ENCODE measurements at regions not wholly inside any gene's neighbourhood (a gene's known extent, or its start where the extent isn't known, plus 50 kb on each side); places are given as distances from the start of the nearest gene placed in this dataset.
A peak's percentile ranks its signal among the peaks of the same experiment; 100 is the strongest.

DNA sequence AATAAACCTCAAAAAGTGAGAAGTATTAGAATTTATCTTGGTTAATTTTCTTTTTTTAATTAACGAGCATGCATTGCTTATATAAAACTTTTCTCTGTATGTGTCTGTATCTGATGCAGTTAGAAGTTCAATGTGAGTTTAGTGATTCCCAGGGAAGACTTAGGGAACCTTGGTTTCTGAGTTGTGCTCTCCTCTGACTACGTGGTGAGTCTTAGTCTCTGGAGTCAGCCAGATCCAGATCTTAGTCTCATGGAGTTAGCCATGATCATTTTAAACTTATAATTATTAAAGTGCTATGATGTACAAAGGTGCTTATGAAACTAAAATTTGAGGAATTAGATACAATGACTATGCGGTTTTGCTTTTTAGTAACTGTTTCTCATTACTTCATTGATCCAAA is 285.3 kb upstream of the DMRT1 start:
- no peak overlapping the region for H3K4me3 ChIP-seq (ENCODE audit: low read depth, low read length)
- in situ Hi-C loops (cut with HindIII; ENCODE audit: low sequenced_read_pairs): no loop called here
- TF ChIP-seq, protein P1, sequence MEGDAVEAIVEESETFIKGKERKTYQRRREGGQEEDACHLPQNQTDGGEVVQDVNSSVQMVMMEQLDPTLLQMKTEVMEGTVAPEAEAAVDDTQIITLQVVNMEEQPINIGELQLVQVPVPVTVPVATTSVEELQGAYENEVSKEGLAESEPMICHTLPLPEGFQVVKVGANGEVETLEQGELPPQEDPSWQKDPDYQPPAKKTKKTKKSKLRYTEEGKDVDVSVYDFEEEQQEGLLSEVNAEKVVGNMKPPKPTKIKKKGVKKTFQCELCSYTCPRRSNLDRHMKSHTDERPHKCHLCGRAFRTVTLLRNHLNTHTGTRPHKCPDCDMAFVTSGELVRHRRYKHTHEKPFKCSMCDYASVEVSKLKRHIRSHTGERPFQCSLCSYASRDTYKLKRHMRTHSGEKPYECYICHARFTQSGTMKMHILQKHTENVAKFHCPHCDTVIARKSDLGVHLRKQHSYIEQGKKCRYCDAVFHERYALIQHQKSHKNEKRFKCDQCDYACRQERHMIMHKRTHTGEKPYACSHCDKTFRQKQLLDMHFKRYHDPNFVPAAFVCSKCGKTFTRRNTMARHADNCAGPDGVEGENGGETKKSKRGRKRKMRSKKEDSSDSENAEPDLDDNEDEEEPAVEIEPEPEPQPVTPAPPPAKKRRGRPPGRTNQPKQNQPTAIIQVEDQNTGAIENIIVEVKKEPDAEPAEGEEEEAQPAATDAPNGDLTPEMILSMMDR (IDR thresholded peaks at IDR 0.05; ENCODE audit: low read depth, low read length): no peak
- DNase-seq (ENCODE audit: low read depth, low spot score): no peak

DNA sequence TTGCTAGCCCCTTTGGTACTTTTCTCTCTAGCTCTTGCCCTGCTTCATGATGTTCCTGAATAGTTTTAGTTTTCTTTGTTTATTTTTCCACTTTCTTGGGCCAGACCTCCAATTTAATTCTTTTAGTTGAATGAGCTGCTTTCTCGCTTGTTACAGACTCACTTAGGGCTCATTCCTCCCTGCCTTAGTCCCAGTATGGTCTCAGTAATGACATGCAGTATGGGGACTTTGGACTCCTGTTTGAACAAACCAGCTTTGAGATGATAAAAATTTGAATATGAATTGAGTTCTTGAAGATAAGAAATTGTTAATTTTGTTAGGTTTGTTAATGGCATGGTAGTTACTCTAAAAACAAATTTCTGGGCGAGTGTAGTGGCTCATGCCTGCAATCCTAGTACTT is 284.8 kb upstream of the DMRT1 start:
- H3K4me3 ChIP-seq (ENCODE audit: low read depth, low read length): no peak overlapping the region
- DNase-seq (ENCODE audit: low read depth, low spot score): no peak
- in situ Hi-C loops (cut with HindIII; ENCODE audit: low sequenced_read_pairs): no loop called here
- TF ChIP-seq, protein P1 (IDR thresholded peaks at IDR 0.05; ENCODE audit: low read depth, low read length): no peak

DNA sequence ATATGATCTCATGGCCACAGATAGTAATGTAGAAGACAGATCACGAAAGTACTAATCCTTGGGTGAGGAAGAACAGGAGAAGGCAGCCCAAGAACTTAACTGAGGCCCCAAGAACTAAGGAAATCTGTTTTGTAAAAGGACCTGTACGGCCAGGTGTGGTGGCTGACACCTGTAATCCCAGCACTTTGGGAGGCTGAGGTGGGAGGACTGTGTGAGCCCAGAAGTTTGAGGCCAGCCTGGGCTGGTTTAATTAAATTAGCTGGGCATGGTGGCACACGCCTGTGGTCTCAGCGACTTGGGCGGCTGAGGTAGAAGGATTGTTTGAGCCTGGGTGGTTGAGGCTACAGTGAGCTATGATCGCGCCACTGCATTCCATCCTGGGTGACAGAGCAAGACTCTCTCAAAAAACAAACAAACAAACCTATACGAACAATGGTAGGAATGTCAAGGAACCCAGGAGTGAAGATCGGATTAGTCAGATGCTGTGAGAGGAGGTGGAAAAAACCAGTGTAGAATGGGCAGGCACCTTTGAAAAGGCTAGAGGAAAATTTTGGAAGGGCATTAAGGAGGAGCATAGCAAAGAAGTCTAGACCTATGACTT is 283.8 kb upstream of the DMRT1 start:
- in situ Hi-C loops (cut with HindIII; ENCODE audit: low sequenced_read_pairs): no loop called here
- no peak overlapping the region for H3K4me3 ChIP-seq (ENCODE audit: low read depth, low read length)
- peak; percentile 32 for DNase-seq (ENCODE audit: low read depth, low spot score)
- TF ChIP-seq, protein P1 (IDR thresholded peaks at IDR 0.05; ENCODE audit: low read depth, low read length): no peak

DNA sequence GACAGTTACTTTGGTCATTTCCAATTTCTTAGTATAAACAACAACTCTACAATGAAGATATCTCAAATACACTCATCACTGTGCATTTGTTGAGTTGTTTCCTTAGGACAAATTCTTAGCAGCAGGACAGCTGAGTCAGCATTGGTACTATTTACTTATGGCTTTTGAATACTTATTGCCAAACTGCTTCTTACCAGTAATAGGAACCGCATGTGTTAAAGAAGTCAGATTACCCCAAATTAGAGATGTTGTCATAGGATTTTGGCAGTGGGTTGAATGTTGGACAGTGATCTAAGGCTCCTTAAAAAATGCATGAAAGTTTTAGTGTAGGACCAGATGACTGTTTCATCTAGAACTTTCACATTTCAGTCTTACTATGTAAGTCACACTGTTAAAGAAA is 280.1 kb upstream of the DMRT1 start:
- no peak overlapping the region for H3K4me3 ChIP-seq (ENCODE audit: low read depth, low read length)
- in situ Hi-C loops (cut with HindIII; ENCODE audit: low sequenced_read_pairs): no loop called here
- TF ChIP-seq, protein P1 (IDR thresholded peaks at IDR 0.05; ENCODE audit: low read depth, low read length): no peak
- DNase-seq (ENCODE audit: low read depth, low spot score): peak; percentile 87

DNA sequence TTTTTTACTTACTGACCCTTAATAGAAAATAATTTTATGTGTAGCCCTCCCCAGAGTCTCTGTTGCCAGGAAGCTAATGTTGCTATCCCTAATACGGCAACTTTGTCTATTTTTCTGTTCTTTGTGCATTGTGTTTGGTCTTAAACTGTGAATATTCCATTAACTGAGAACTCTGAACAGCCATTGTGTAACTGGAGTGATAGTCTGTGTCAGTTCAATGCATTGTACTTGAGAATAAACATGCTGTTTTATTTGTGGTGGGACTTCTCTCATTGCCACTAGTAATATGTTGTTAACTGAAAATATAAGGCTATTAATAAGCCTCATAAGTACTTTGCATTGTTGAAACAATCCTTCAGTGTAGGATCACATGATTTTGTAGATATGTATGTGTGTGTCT is 278.3 kb upstream of the DMRT1 start:
- no peak overlapping the region for H3K4me3 ChIP-seq (ENCODE audit: low read depth, low read length)
- no peak for DNase-seq (ENCODE audit: low read depth, low spot score)
- TF ChIP-seq, protein P1 (IDR thresholded peaks at IDR 0.05; ENCODE audit: low read depth, low read length): no peak
- in situ Hi-C loops (cut with HindIII; ENCODE audit: low sequenced_read_pairs): no loop called here

DNA sequence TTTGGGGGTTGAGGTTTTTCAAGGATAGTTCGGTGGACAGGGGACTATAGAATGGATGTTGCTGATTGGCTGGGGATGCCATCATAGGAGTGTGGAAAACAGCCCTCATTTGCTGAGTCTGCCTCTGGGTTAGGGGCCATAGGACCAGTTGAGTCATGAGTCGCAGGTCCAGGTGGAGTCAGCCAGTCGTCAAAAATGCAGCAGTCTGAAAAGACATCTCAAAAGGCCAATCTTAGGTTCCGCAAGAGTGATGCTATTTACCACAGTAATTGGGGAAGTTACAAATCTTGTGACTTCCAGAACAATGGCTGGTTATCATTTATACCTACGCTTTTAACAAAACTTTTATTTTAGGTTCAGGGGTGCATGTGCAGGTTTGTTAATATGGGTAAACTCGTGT is 276.0 kb upstream of the DMRT1 start:
- DNase-seq (ENCODE audit: low read depth, low spot score): no peak
- in situ Hi-C loops (cut with HindIII; ENCODE audit: low sequenced_read_pairs): no loop called here

More for the DNA sequence above, 276.0 kb upstream of the DMRT1 start:
- no peak overlapping the region for H3K4me3 ChIP-seq (ENCODE audit: low read depth, low read length)
- TF ChIP-seq, protein P1 (IDR thresholded peaks at IDR 0.05; ENCODE audit: low read depth, low read length): no peak
